Kidney (tissue), 13 donors: ENCODE measurements at regions not wholly inside any gene's neighbourhood (a gene's known extent, or its start where the extent isn't known, plus 50 kb on each side); places are given as distances from the start of the nearest gene placed in this dataset.

Experiments used
- DNase-seq, 5 donors: peaks; one replicate each; pipeline ENCODE4 v3.0.0-alpha.2; 2013 to 2020
- FAIRE-seq: peaks from 2 replicates; lab custom pipeline; 2012; peaks lifted over from hg19 to GRCh38; lab: Jason Lieb, UNC
- H3K27ac ChIP-seq, 2 donors: one replicate each; pipeline ENCODE4 v1.7.0; 2013; ENCODE audit warnings: low read depth in 2 of 2, low read length in 2 of 2, inconsistent platforms in 1 of 2
- H3K27me3 ChIP-seq: one replicate; pipeline ENCODE4 v1.7.1; 2013; ENCODE audit warnings: low read length, inconsistent platforms; ENCODE audit not compliant: control insufficient read depth, insufficient read depth
- H3K36me3 ChIP-seq, 3 donors: one replicate each; pipeline versions ENCODE4 v1.7.0 to v1.7.1; 2013; ENCODE audit warnings: low read length in 3 of 3, control low read depth in 1 of 3, inconsistent platforms in 1 of 3; ENCODE audit not compliant: insufficient read depth in 3 of 3, control insufficient read depth in 2 of 3
- H3K4me1 ChIP-seq, 3 donors: one replicate each; pipeline versions ENCODE4 v1.7.0 to v1.7.1; 2013; ENCODE audit warnings: low read length in 3 of 3, inconsistent platforms in 1 of 3, low read depth in 1 of 3; ENCODE audit not compliant: control insufficient read depth in 2 of 3, insufficient read depth in 2 of 3
- H3K4me3 ChIP-seq, 3 donors: one replicate each; pipeline versions ENCODE4 v1.7.0 to v1.8.1; 2013; ENCODE audit warnings: low read length in 3 of 3, control low read depth in 1 of 3, inconsistent platforms in 1 of 3
- H3K9ac ChIP-seq, 3 donors: one replicate each; pipeline versions ENCODE4 v1.7.0 to v1.7.1; 2013; ENCODE audit warnings: low read length in 3 of 3, control low read depth in 1 of 3, inconsistent platforms in 1 of 3
- H3K9me3 ChIP-seq, 3 donors: one replicate each; pipeline versions ENCODE4 v1.7.0 to v1.7.1; 2013; ENCODE audit warnings: low read length in 3 of 3, control low read depth in 1 of 3, inconsistent platforms in 1 of 3; ENCODE audit not compliant: control insufficient read depth in 2 of 3, insufficient read depth in 1 of 3
- CTCF ChIP-seq: IDR thresholded peaks from 3 replicates; pipeline ENCODE4 v1.5.1; 2012; ENCODE audit warnings: mild to moderate bottlenecking, moderate library complexity, borderline replicate concordance; ENCODE audit not compliant: insufficient read depth; ENCODE audit errors: extremely low read depth
- intact Hi-C: fragments of 100-400 bp; cut with DNase I; formaldehyde crosslinking; loops from one replicate; pipeline ENCODE4 v1.11.1; 2022
- donor health status: control.
- donor health status: control.
- donor health status: control.
- donor health status: control.
- donor health status: control.
- donor health status: DM: yes; HTN: yes; CAD: no.
- donor health status: Normal renal cell carcinoma (clear cell type).

GRCh38 chr22:22068657-22069056 is 86.1 kb upstream of the TOP3B start:
- Histone ChIP-seq H3K9ac (no peak overlapping the region), H3K4me3 (no peak overlapping the region), H3K9me3 (no peaks in the 10 kb centered on the region), H3K4me1 (no peaks in the 10 kb centered on the region), H3K27me3 (no peaks in the 10 kb centered on the region), H3K27ac (no peak overlapping the region), H3K36me3 (no peaks in the 10 kb centered on the region)
- no peak for FAIRE-seq
- no peak for TF ChIP-seq CTCF
- intact Hi-C loops = no loop called here
- no peak for DNase-seq

DNA sequence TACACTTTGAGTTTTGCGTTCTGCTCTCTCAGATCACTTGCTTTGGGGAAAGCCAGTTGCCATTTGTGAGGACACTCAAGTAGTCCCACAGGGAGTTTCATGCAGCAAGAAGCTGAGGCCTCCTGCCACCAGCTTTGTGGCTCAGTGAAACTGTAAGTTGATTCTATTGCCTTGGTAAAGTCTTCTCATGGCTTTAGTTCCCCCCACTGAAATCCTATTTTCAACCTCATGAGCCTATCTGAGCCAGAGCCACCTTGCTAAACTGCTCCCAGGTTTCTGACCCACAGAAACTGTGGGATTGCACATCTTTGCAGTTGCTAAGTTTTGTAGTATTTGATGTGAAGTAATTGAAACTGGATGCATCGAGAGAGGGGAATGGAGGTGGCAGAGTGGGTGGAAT is 85.4 kb upstream of the TOP3B start:
- DNase-seq (no peak), FAIRE-seq (no peak)
- Histone ChIP-seq H3K4me3 (no peak overlapping the region), H3K9me3 (no peaks in the 10 kb centered on the region), H3K27ac (no peak overlapping the region), H3K27me3 (no peaks in the 10 kb centered on the region), H3K36me3 (no peaks in the 10 kb centered on the region), H3K4me1 (no peaks in the 10 kb centered on the region), H3K9ac (no peak overlapping the region)
- TF ChIP-seq CTCF = no peak
- intact Hi-C loops = no loop called here

- intact Hi-C loops = no loop called here
- H3K9me3 ChIP-seq = no peaks in the 10 kb centered on the region
- H3K4me1 ChIP-seq = no peaks in the 10 kb centered on the region
- H3K27ac ChIP-seq = no peak overlapping the region
- no peaks in the 10 kb centered on the region for H3K27me3 ChIP-seq
- no peak for FAIRE-seq
- TF ChIP-seq CTCF = no peak
- H3K9ac ChIP-seq = no peak overlapping the region
- no peak overlapping the region for H3K4me3 ChIP-seq
- DNase-seq = no peak
- no peaks in the 10 kb centered on the region for H3K36me3 ChIP-seq
Observed at GRCh38 chr22:22067192-22067591, 84.6 kb upstream of the TOP3B start.

GRCh38 chr22:22064580-22064979 is 82.0 kb upstream of the TOP3B start:
- no peak for TF ChIP-seq CTCF
- H3K27ac ChIP-seq = no peak overlapping the region
- no peaks in the 10 kb centered on the region for H3K27me3 ChIP-seq
- DNase-seq (no peak), FAIRE-seq (no peak)
- intact Hi-C loops = no loop called here
- H3K4me1 ChIP-seq = peaks cover 0 to 3% (median 0%) of the 10 kb centered on the region in 3 donors
- no peak overlapping the region for H3K9ac ChIP-seq
- H3K9me3 ChIP-seq = no peaks in the 10 kb centered on the region
- H3K4me3 ChIP-seq = no peak overlapping the region
- H3K36me3 ChIP-seq = no peaks in the 10 kb centered on the region
